Cardiac muscle cell (in vitro differentiated cells and primary cell): ENCODE measurements at regions not wholly inside any gene's neighbourhood (a gene's known extent, or its start where the extent isn't known, plus 50 kb on each side); places are given as distances from the start of the nearest gene placed in this dataset.
"Not testable (repeated sequence)": the region's sequence is repeated elsewhere in the genome, so short reads cannot be mapped to it uniquely, and the experiment has no call there.

Experiments
- DNase-seq, 2 donors: peaks; one replicate each; pipeline versions ENCODE4 v3.0.0 to v3.0.0-alpha.2; 2010 to 2017; ENCODE audit warnings: low read depth in 1 of 2, low spot score in 1 of 2
- H3K27ac ChIP-seq: fragments of 200-600 bp; sonication (generic); 2 replicates; pipeline ENCODE4 v1.5.1; 2016
- H3K27me3 ChIP-seq: fragments of 200-600 bp; sonication (generic); 2 replicates; pipeline ENCODE4 v1.6.0; 2016; ENCODE audit warnings: control low read depth
- H3K36me3 ChIP-seq: fragments of 200-600 bp; sonication (generic); 2 replicates; pipeline ENCODE4 v1.5.1; 2016; ENCODE audit warnings: control low read depth
- H3K4me1 ChIP-seq: fragments of 200-600 bp; sonication (generic); 2 replicates; pipeline ENCODE4 v1.8.1; 2017; ENCODE audit warnings: low read depth, mild to moderate bottlenecking, mixed run types
- H3K4me3 ChIP-seq: fragments of 200-600 bp; sonication (generic); 2 replicates; pipeline ENCODE4 v1.5.1; 2016; ENCODE audit warnings: mild to moderate bottlenecking
- H3K9me3 ChIP-seq: fragments of 200-600 bp; sonication (generic); 2 replicates; pipeline ENCODE4 v1.5.1; 2017; ENCODE audit warnings: low read depth, mild to moderate bottlenecking, control low read depth
- TF ChIP-seq, protein P1 (sequence below): IDR thresholded peaks from 2 replicates; pipeline ENCODE4 v1.5.1; 2012; ENCODE audit warnings: low read depth, mild to moderate bottlenecking, low read length

DNA sequence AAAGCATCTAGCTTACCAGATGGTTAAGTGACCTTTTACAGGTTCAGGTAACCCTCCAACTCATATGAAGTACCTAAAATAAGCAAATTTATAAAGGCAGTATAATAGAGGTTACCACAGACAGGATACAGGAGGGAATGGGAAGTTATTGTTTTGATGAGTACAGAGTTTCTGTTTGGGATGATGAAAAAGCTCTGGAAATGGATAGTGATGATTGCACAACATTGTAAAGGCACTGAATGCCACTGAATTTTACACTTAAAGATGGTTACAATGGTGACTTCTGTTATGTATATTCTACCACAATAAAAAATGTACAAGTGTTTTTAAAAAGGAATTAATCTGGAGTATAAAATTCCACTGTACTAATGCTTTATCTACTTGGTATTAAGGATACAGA is 75.0 kb upstream of the NIPBL start:
- no peaks in the 10 kb centered on the region for H3K9me3 ChIP-seq
- H3K4me3 ChIP-seq = no peak overlapping the region
- TF ChIP-seq, protein P1, sequence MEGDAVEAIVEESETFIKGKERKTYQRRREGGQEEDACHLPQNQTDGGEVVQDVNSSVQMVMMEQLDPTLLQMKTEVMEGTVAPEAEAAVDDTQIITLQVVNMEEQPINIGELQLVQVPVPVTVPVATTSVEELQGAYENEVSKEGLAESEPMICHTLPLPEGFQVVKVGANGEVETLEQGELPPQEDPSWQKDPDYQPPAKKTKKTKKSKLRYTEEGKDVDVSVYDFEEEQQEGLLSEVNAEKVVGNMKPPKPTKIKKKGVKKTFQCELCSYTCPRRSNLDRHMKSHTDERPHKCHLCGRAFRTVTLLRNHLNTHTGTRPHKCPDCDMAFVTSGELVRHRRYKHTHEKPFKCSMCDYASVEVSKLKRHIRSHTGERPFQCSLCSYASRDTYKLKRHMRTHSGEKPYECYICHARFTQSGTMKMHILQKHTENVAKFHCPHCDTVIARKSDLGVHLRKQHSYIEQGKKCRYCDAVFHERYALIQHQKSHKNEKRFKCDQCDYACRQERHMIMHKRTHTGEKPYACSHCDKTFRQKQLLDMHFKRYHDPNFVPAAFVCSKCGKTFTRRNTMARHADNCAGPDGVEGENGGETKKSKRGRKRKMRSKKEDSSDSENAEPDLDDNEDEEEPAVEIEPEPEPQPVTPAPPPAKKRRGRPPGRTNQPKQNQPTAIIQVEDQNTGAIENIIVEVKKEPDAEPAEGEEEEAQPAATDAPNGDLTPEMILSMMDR = no peak
- no peak overlapping the region for H3K27ac ChIP-seq
- no peak for DNase-seq
- no peaks in the 10 kb centered on the region for H3K4me1 ChIP-seq
- peaks cover 5% of the 10 kb centered on the region for H3K27me3 ChIP-seq
- no peaks in the 10 kb centered on the region for H3K36me3 ChIP-seq

DNA sequence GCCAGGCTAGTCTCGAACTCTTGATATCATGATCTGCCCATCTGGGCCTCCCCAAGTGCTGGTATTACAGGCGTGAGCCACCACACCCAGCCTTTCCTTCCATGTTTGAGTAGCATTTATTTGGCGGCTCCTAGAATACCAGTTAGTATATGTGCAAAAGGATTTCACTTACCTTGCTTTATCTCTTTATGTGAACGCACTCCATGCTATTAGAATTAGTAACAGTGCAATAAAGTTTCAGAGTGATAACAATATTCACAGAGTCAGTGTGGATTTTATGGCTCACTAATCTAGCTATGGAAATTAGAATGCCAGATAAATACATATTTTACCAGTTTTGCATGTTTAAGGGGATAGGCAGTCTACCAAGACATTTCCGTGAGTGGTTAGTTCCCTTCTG is 74.4 kb upstream of the NIPBL start:
- Histone ChIP-seq H3K36me3 (no peaks in the 10 kb centered on the region), H3K27me3 (peaks cover 5% of the 10 kb centered on the region), H3K4me1 (no peaks in the 10 kb centered on the region), H3K27ac (no peak overlapping the region), H3K4me3 (no peak overlapping the region), H3K9me3 (no peaks in the 10 kb centered on the region)
- TF ChIP-seq, protein P1 = no peak
- no peak for DNase-seq

DNA sequence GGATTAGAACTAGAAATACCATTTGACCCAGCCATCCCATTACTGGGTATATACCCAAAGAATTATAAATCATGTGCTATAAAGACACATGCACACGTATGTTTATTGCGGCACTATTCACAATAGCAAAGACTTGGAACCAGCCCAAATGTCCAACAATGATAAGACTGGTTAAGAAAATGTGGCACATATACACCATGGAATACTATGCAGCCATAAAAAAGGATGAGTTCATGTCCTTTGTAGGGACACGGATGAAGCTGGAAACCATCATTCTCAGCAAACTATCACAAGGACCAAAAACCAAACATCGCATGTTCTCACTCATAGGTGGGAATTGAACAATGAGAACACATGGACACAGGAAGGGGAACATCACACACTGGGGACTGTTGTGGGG is 63.3 kb upstream of the NIPBL start:
- not testable (repeated sequence) for H3K27me3 ChIP-seq, H3K36me3 ChIP-seq, DNase-seq, H3K27ac ChIP-seq, H3K4me3 ChIP-seq, H3K4me1 ChIP-seq, H3K9me3 ChIP-seq

DNA sequence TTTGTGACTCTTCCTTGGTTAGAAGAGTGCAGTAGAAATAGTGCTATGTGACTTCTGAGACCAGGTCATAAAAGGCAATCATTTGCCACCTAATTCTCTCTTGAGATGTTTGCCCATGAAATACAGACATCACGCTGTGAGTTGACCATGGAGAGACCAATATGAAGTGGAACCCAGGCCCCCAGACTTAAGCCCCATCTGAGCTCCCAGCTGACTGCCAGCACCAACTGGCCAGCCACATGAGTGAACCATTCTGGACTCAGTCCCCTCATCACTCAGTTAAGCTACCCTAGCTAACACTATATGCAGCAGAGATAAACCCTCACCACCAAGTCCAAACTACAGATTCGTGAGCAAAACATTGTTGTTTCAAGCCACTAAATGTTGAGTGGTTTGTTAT is 60.7 kb upstream of the NIPBL start:
- no peaks in the 10 kb centered on the region for H3K9me3 ChIP-seq
- no peak overlapping the region for H3K4me3 ChIP-seq
- H3K36me3 ChIP-seq = no peaks in the 10 kb centered on the region
- H3K4me1 ChIP-seq = no peaks in the 10 kb centered on the region
- no peak for DNase-seq
- H3K27ac ChIP-seq = no peak overlapping the region
- TF ChIP-seq, protein P1 = no peak
- H3K27me3 ChIP-seq = no peaks in the 10 kb centered on the region

DNA sequence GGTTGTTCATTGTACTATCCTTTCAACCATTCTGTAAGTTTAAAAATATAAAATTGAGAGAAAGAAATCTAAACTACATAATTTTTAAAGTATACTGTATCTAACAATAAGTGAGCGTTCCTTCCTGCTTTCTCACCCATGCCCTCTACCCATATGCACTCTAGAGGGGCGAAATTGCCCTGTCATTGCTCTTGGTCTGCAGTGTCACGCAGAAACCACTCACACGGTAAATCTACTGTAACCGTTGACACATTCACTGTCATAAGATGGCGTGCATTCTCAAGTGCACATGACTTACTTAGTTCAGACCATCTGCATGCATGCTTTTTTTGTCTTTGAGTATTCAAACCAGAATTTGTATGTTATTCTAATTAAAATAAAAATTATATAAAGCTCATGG is 55.7 kb upstream of the NIPBL start:
- DNase-seq = no peak
- no peaks in the 10 kb centered on the region for H3K36me3 ChIP-seq
- peaks cover 3% of the 10 kb centered on the region for H3K4me1 ChIP-seq
- no peaks in the 10 kb centered on the region for H3K9me3 ChIP-seq
- H3K27me3 ChIP-seq = peaks cover 5% of the 10 kb centered on the region
- H3K27ac ChIP-seq = no peak overlapping the region
- no peak overlapping the region for H3K4me3 ChIP-seq
- TF ChIP-seq, protein P1 = no peak

DNA sequence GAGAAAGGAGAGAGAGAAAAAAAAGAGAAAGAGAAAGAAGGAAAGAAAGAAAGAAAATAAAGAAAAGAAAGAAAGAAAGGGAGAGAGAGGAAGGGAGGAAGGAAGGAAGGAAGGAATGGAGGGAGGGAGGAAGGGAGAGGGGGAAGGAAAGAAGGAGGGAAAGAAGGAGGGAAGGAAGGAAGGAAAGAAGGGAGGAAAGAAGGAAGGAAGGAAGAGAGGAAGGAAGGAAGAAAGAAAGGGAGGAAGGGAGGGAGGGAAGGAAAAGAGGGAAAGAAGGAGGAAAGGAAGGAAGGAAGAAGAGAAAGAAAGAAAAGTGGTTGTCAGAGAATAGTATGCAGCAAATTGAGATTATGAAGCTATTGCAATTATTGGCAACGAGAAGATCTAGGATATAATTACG is 49.9 kb upstream of the NIPBL start:
- Histone ChIP-seq H3K9me3 (no peaks in the 10 kb centered on the region), H3K36me3 (no peaks in the 10 kb centered on the region), H3K27me3 (peaks cover 9% of the 10 kb centered on the region), H3K4me3 (no peak overlapping the region), H3K27ac (no peak overlapping the region), H3K4me1 (peaks cover 3% of the 10 kb centered on the region)
- TF ChIP-seq, protein P1 = no peak
- DNase-seq = no peak
